ENCODE measurements at regions not wholly inside any gene's neighbourhood (a gene's known extent, or its start where the extent isn't known, plus 50 kb on each side); places are given as distances from the start of the nearest gene placed in this dataset.

- H3K4me2 ChIP-seq (ENCODE audit: low read length), result no peak overlapping the region
- H2AFZ ChIP-seq (ENCODE audit: low read depth, low read length, poor library complexity, severe bottlenecking), result no peak overlapping the region
- no TSS peak for BruUV-seq (replicated peaks)
- no peaks in the 10 kb centered on the region for H3K4me1 ChIP-seq (ENCODE audit: control insufficient read depth in 1 of 2, insufficient read depth in 2 of 2, low read length in 2 of 2)
- RAD21 ChIA-PET (ENCODE audit: low non-redundant PET in 1 of 2, low total read pairs in 2 of 2, uncharacterized antibody in 2 of 2, unreplicated experiment in 2 of 2), result no interaction called here
- CTCF ChIA-PET, result no interaction called here
- DNase-seq (ENCODE audit: low read depth, low spot score) (no peak), ATAC-seq (no peak)
- no peak for TF ChIP-seq POLR2AphosphoS5 (IDR thresholded peaks at IDR 0.05; ENCODE audit: low read depth, low read length)
- H3K9me3 ChIP-seq (ENCODE audit: control insufficient read depth in 1 of 2, insufficient read depth in 1 of 2, low read depth in 1 of 2, low read length in 2 of 2), result no peaks in the 10 kb centered on the region
- H4K20me1 ChIP-seq (ENCODE audit: insufficient read depth), result no peaks in the 10 kb centered on the region
- H3K4me3 ChIP-seq (replicated peaks in 1 of 2; ENCODE audit: low read depth in 1 of 2, low read length in 2 of 2), result no peak overlapping the region
- POLR2A ChIA-PET, result no interaction called here
- no peak overlapping the region for H3K9ac ChIP-seq (ENCODE audit: low read length)
- no peaks in the 10 kb centered on the region for H3K36me3 ChIP-seq (ENCODE audit: control insufficient read depth in 1 of 2, insufficient read depth in 2 of 2, low read length in 2 of 2)
- intact Hi-C loops (cut with micrococcal nuclease), result loop anchor here (2.0 kb wide), 1 partner anchor 267 kb away; no protein-coding TSS in a partner anchor
- H3K27me3 ChIP-seq (ENCODE audit: insufficient read depth, low read length), result no peaks in the 10 kb centered on the region
- H3K27ac ChIP-seq (ENCODE audit: low read depth, low read length), result no peak overlapping the region
- no peaks in the 10 kb centered on the region for H3K79me2 ChIP-seq (ENCODE audit: insufficient read depth, low read length)
- H3K9me2 ChIP-seq (ENCODE audit: insufficient read depth), result no peaks in the 10 kb centered on the region
Observed at GRCh38 chr3:162776148-162776547, 1279.5 kb downstream of the OTOL1 start.

- TF ChIP-seq, protein P1, sequence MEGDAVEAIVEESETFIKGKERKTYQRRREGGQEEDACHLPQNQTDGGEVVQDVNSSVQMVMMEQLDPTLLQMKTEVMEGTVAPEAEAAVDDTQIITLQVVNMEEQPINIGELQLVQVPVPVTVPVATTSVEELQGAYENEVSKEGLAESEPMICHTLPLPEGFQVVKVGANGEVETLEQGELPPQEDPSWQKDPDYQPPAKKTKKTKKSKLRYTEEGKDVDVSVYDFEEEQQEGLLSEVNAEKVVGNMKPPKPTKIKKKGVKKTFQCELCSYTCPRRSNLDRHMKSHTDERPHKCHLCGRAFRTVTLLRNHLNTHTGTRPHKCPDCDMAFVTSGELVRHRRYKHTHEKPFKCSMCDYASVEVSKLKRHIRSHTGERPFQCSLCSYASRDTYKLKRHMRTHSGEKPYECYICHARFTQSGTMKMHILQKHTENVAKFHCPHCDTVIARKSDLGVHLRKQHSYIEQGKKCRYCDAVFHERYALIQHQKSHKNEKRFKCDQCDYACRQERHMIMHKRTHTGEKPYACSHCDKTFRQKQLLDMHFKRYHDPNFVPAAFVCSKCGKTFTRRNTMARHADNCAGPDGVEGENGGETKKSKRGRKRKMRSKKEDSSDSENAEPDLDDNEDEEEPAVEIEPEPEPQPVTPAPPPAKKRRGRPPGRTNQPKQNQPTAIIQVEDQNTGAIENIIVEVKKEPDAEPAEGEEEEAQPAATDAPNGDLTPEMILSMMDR (IDR thresholded peaks at IDR 0.05 in 2 of 3, conservative IDR thresholded peaks at IDR 0.05 in 1 of 3; ENCODE audit: borderline replicate concordance in 1 of 3, insufficient read depth in 1 of 3, low read depth in 2 of 3, low read length in 2 of 3), result peak in 2 of 3 experiments; percentile 25 to 39; a peak in 2 of 6 replicates
- no peak for TF ChIP-seq YY1 (IDR thresholded peaks at IDR 0.05; ENCODE audit: extremely low read depth, insufficient replicate concordance, low read depth, low read length)
- TF ChIP-seq RAD21 (IDR thresholded peaks at IDR 0.05; ENCODE audit: low read depth), result peak; percentile 46
- Histone ChIP-seq H4K20me1 (ENCODE audit: insufficient read depth) (no peaks in the 10 kb centered on the region), H3K9me3 (ENCODE audit: control insufficient read depth in 1 of 2, insufficient read depth in 1 of 2, low read depth in 1 of 2, low read length in 2 of 2) (no peaks in the 10 kb centered on the region), H3K4me2 (ENCODE audit: low read length) (no peak overlapping the region), H3K4me3 (replicated peaks in 1 of 2; ENCODE audit: low read depth in 1 of 2, low read length in 2 of 2) (no peak overlapping the region), H3K9me2 (ENCODE audit: insufficient read depth) (no peaks in the 10 kb centered on the region), H3K79me2 (ENCODE audit: insufficient read depth, low read length) (no peaks in the 10 kb centered on the region), H3K36me3 (ENCODE audit: control insufficient read depth in 1 of 2, insufficient read depth in 2 of 2, low read length in 2 of 2) (no peaks in the 10 kb centered on the region), H2AFZ (ENCODE audit: low read depth, low read length, poor library complexity, severe bottlenecking) (peak overlapping the region; percentile 55), H3K4me1 (ENCODE audit: control insufficient read depth in 1 of 2, insufficient read depth in 2 of 2, low read length in 2 of 2) (no peaks in the 10 kb centered on the region), H3K9ac (ENCODE audit: low read length) (no peak overlapping the region), H3K27ac (ENCODE audit: low read depth, low read length) (no peak overlapping the region), H3K27me3 (ENCODE audit: insufficient read depth, low read length) (no peaks in the 10 kb centered on the region)
- no peak; the same call in 1 of the 2 replicates for ATAC-seq
- ChIA-PET POLR2A (no interaction called here), RAD21 (ENCODE audit: low non-redundant PET in 1 of 2, low total read pairs in 2 of 2, uncharacterized antibody in 2 of 2, unreplicated experiment in 2 of 2) (no interaction called here), CTCF (no interaction called here)
- no TSS peak for BruUV-seq (replicated peaks)
- intact Hi-C loops (cut with micrococcal nuclease), result loop anchor here (2.0 kb wide), 1 partner anchor 266 kb away; no protein-coding TSS in a partner anchor
- DNase-seq (ENCODE audit: low read depth, low spot score), result no peak
Observed at GRCh38 chr3:162777118-162777517, 1280.5 kb downstream of the OTOL1 start.

Data from HCT116 (cell line).